ENCODE measurements at regions not wholly inside any gene's neighbourhood (a gene's known extent, or its start where the extent isn't known, plus 50 kb on each side); places are given as distances from the start of the nearest gene placed in this dataset.
"Not testable (repeated sequence)": the region's sequence is repeated elsewhere in the genome, so short reads cannot be mapped to it uniquely, and the experiment has no call there.

GRCh38 chr13:87590518-87590917 lies 80.7 kb upstream of the SLITRK5 start:
- CTCF ChIA-PET: no interaction called here
- dilution Hi-C loops (cut with MboI; ENCODE audit: extremely low pct_ligation_motif_present, low sequenced_read_pairs): no loop called here
- no TSS peak for BruUV-seq (replicated peaks)

GRCh38 chr13:87604437-87604836 lies 66.7 kb upstream of the SLITRK5 start:
- POLR2A ChIA-PET; H3K36me3 ChIP-seq (ENCODE audit: control insufficient read depth in 2 of 2, extremely low read depth in 1 of 2, insufficient read depth in 2 of 2, low read length in 2 of 2); H3K4me3 ChIP-seq (replicated peaks in 1 of 3; ENCODE audit: insufficient read depth in 1 of 3, low read depth in 1 of 3, low read length in 3 of 3); BruUV-seq (replicated peaks); H3K4me2 ChIP-seq (ENCODE audit: insufficient read depth, low read length); H3K9me3 ChIP-seq (replicated peaks; ENCODE audit: control insufficient read depth, insufficient read depth, low read length); CTCF ChIA-PET; H3K27ac ChIP-seq (ENCODE audit: insufficient read depth, low read depth, low read length); intact Hi-C loops (cut with micrococcal nuclease); H4K20me1 ChIP-seq (replicated peaks; ENCODE audit: control insufficient read depth, extremely low read depth, insufficient read depth, low read length); H3K4me1 ChIP-seq (ENCODE audit: control insufficient read depth, extremely low read depth, insufficient read depth, low read length); DNase-seq (ENCODE audit: low read depth, low spot score); H2AFZ ChIP-seq (ENCODE audit: low read depth, low read length); H3K9me1 ChIP-seq (replicated peaks; ENCODE audit: control insufficient read depth, extremely low read depth, insufficient read depth, low read length); H3K27me3 ChIP-seq (ENCODE audit: control insufficient read depth in 2 of 2, insufficient read depth in 2 of 2, low read length in 2 of 2); H3K79me2 ChIP-seq (ENCODE audit: control insufficient read depth, insufficient read depth, low read length); H3K9ac ChIP-seq (replicated peaks; ENCODE audit: extremely low read depth, insufficient read depth, low read length); dilution Hi-C loops (cut with MboI; ENCODE audit: extremely low pct_ligation_motif_present, low sequenced_read_pairs); FAIRE-seq: not testable (repeated sequence)

More at GRCh38 chr13:87590518-87590917, 80.7 kb upstream of the SLITRK5 start:
- H2AFZ ChIP-seq (ENCODE audit: low read depth, low read length): no peak overlapping the region
- H3K36me3 ChIP-seq (ENCODE audit: control insufficient read depth in 2 of 2, extremely low read depth in 1 of 2, insufficient read depth in 2 of 2, low read length in 2 of 2): no peaks in the 10 kb centered on the region
- no peak overlapping the region for H3K27ac ChIP-seq (ENCODE audit: insufficient read depth, low read depth, low read length)
- no peak overlapping the region for H3K9ac ChIP-seq (replicated peaks; ENCODE audit: extremely low read depth, insufficient read depth, low read length)
- no peaks in the 10 kb centered on the region for H4K20me1 ChIP-seq (replicated peaks; ENCODE audit: control insufficient read depth, extremely low read depth, insufficient read depth, low read length)
- DNase-seq (ENCODE audit: low read depth, low spot score) (no peak), FAIRE-seq (no peak)
- H3K4me2 ChIP-seq (ENCODE audit: insufficient read depth, low read length): no peak overlapping the region
- no peaks in the 10 kb centered on the region for H3K79me2 ChIP-seq (ENCODE audit: control insufficient read depth, insufficient read depth, low read length)
- H3K27me3 ChIP-seq (ENCODE audit: control insufficient read depth in 2 of 2, insufficient read depth in 2 of 2, low read length in 2 of 2): no peaks in the 10 kb centered on the region
- no peaks in the 10 kb centered on the region for H3K9me1 ChIP-seq (replicated peaks; ENCODE audit: control insufficient read depth, extremely low read depth, insufficient read depth, low read length)
- H3K4me3 ChIP-seq (replicated peaks in 1 of 3; ENCODE audit: insufficient read depth in 1 of 3, low read depth in 1 of 3, low read length in 3 of 3): no peak overlapping the region
- POLR2A ChIA-PET: no interaction called here
- TF ChIP-seq FOS (IDR thresholded peaks at IDR 0.05; ENCODE audit: borderline replicate concordance, insufficient read depth, low read length) (no peak), MAX (IDR thresholded peaks at IDR 0.05; ENCODE audit: insufficient read depth, insufficient read length) (no peak), CTCF (IDR thresholded peaks at IDR 0.05; ENCODE audit: extremely low read depth in 1 of 2, insufficient read depth in 1 of 2, low read depth in 1 of 2, low read length in 2 of 2) (no peak), POLR2AphosphoS5 (IDR thresholded peaks at IDR 0.05; ENCODE audit: insufficient read depth, low read depth, low read length) (no peak), GATA2 (IDR thresholded peaks at IDR 0.05; ENCODE audit: insufficient read depth, insufficient read length, low read depth, low read length) (no peak), MYC (IDR thresholded peaks at IDR 0.05; ENCODE audit: low read depth, low read length) (no peak), JUN (IDR thresholded peaks at IDR 0.05; ENCODE audit: borderline replicate concordance, insufficient read depth, insufficient read length, low read depth) (no peak), POLR2A (IDR thresholded peaks at IDR 0.05; ENCODE audit: low read depth, low read length) (no peak)
- intact Hi-C loops (cut with micrococcal nuclease): no loop called here
- no peaks in the 10 kb centered on the region for H3K4me1 ChIP-seq (ENCODE audit: control insufficient read depth, extremely low read depth, insufficient read depth, low read length)
- peaks cover 2% of the 10 kb centered on the region for H3K9me3 ChIP-seq (replicated peaks; ENCODE audit: control insufficient read depth, insufficient read depth, low read length)
